Neural progenitor cell (in vitro differentiated cells): ENCODE measurements at regions not wholly inside any gene's neighbourhood (a gene's known extent, or its start where the extent isn't known, plus 50 kb on each side); places are given as distances from the start of the nearest gene placed in this dataset.

Experiments
- CTCF ChIP-seq: fragments of 200-600 bp; sonication (generic); IDR thresholded peaks from 2 replicates; pipeline ENCODE4 v1.5.1; 2017; ENCODE audit warnings: antibody characterized with exemption, mild to moderate bottlenecking
- EZH2 ChIP-seq: fragments of 200-600 bp; sonication (generic); IDR thresholded peaks from 2 replicates; pipeline ENCODE4 v1.6.1; 2017; ENCODE audit warnings: antibody characterized with exemption, mild to moderate bottlenecking, moderate library complexity

- TF ChIP-seq CTCF (no peak), EZH2 (no peak)
These were observed 622.2 kb upstream of the VSTM2A start for GRCh38 chr7:53920011-53920410.
